B cell (primary cell): ENCODE measurements at regions not wholly inside any gene's neighbourhood (a gene's known extent, or its start where the extent isn't known, plus 50 kb on each side); places are given as distances from the start of the nearest gene placed in this dataset.

Experiments
- ATAC-seq: fragments of 200-7000 bp; cut with Tn5 transposase; one replicate; pipeline ENCODE4 v1.10.0; 2021; ENCODE audit warnings: low read depth, mild to moderate bottlenecking, moderate number of reproducible peaks, moderate library complexity
- CTCF ChIA-PET: fragments of 350-600 bp; sonication (Branson Sonifier 250); formaldehyde crosslinking; loops from one replicate; lab custom pipeline; 2021; ENCODE audit warnings: antibody characterized with exemption, inconsistent platforms; lab: Charles Lee
- POLR2A ChIA-PET: fragments of 350-600 bp; sonication (Branson Sonifier 250); formaldehyde crosslinking; loops from one replicate; lab custom pipeline; 2021; ENCODE audit warnings: antibody characterized with exemption; lab: Charles Lee
- DNase-seq: peaks from one replicate; pipeline ENCODE4 v3.0.0; 2013
- H2AFZ ChIP-seq: 2 replicates; pipeline ENCODE4 v1.6.1; 2012; ENCODE audit warnings: mild to moderate bottlenecking, low read depth, low read length; ENCODE audit not compliant: insufficient read depth, poor library complexity, severe bottlenecking
- H3K27ac ChIP-seq, 2 donors: 1 replicate in 1 of 2; 2 replicates in 1 of 2; pipeline ENCODE4 v1.5.1; 2012 to 2013; ENCODE audit warnings: low read length in 2 of 2, mild to moderate bottlenecking in 2 of 2, moderate library complexity in 1 of 2
- H3K27me3 ChIP-seq, 4 experiments: fragments of 200-600 bp in 1 of 4; sonication (generic) in 1 of 4; replicated peaks in 1 of 4; 1 replicate in 2 of 4; 2 replicates in 2 of 4; pipeline versions ENCODE4 v1.6.1 to v1.7.0; 2013 to 2016; ENCODE audit warnings: low read length in 3 of 4, mild to moderate bottlenecking in 2 of 4, mixed read lengths in 1 of 4, moderate library complexity in 1 of 4; ENCODE audit not compliant: insufficient read depth in 4 of 4, control insufficient read depth in 3 of 4; ENCODE audit errors: control extremely low read depth in 1 of 4
- H3K36me3 ChIP-seq, 2 experiments: replicated peaks in 1 of 2; 1 replicate in 1 of 2; 2 replicates in 1 of 2; pipeline versions ENCODE4 v1.6.1 to v1.7.1; 2013; ENCODE audit warnings: low read length in 1 of 2; ENCODE audit not compliant: insufficient read depth in 2 of 2, control insufficient read depth in 1 of 2; ENCODE audit errors: control extremely low read depth in 1 of 2, extremely low read depth in 1 of 2
- H3K4me1 ChIP-seq, 2 donors: fragments of 200-600 bp in 1 of 2; sonication (generic) in 1 of 2; 1 replicate in 1 of 2; 2 replicates in 1 of 2; pipeline versions ENCODE4 v1.5.1 to v1.6.1; 2013 to 2017; ENCODE audit warnings: low read length in 2 of 2; ENCODE audit not compliant: control insufficient read depth in 2 of 2, insufficient read depth in 2 of 2
- H3K4me2 ChIP-seq: replicated peaks from 2 replicates; pipeline ENCODE3; 2012; ENCODE audit warnings: mild to moderate bottlenecking, low read depth, low read length; ENCODE audit not compliant: poor library complexity, severe bottlenecking
- H3K4me3 ChIP-seq, 5 experiments: fragments of 200-600 bp in 1 of 5; sonication (generic) in 1 of 5; 1 replicate in 3 of 5; 2 replicates in 2 of 5; pipeline versions ENCODE4 v1.5.1 to v1.7.0; 2011 to 2016; ENCODE audit warnings: low read length in 4 of 5, mild to moderate bottlenecking in 4 of 5, low read depth in 2 of 5, control low read depth in 1 of 5, moderate library complexity in 1 of 5; ENCODE audit not compliant: insufficient read depth in 1 of 5; ENCODE audit errors: control extremely low read depth in 1 of 5, extremely low read depth in 1 of 5
- H3K79me2 ChIP-seq: fragments of 200-600 bp; sonication (generic); one replicate; pipeline ENCODE4 v1.6.0; 2016; ENCODE audit warnings: low read length; ENCODE audit not compliant: control insufficient read depth, insufficient read depth
- H3K9ac ChIP-seq: fragments of 200-600 bp; sonication (generic); 2 replicates; pipeline ENCODE4 v1.6.1; 2017; ENCODE audit warnings: mild to moderate bottlenecking, low read length, moderate library complexity
- H3K9me3 ChIP-seq, 3 donors: one replicate each; pipeline versions ENCODE4 v1.6.1 to v1.7.1; 2013; ENCODE audit warnings: low read length in 2 of 3; ENCODE audit not compliant: control insufficient read depth in 2 of 3, insufficient read depth in 1 of 3; ENCODE audit errors: control extremely low read depth in 1 of 3
- H4K20me1 ChIP-seq: 2 replicates; pipeline ENCODE4 v1.6.0; 2012; ENCODE audit warnings: mild to moderate bottlenecking, low read length; ENCODE audit not compliant: insufficient read depth, control insufficient read depth, poor library complexity, severe bottlenecking
- H3K27ac Mint-ChIP-seq: one replicate; pipeline ENCODE4 v1.8.0; 2021; ENCODE audit warnings: mixed read lengths
- H3K27me3 Mint-ChIP-seq: one replicate; pipeline ENCODE4 v1.8.0; 2021; ENCODE audit warnings: mixed read lengths
- H3K4me1 Mint-ChIP-seq: one replicate; pipeline ENCODE4 v1.8.0; 2021; ENCODE audit warnings: mixed read lengths
- H3K4me3 Mint-ChIP-seq: one replicate; pipeline ENCODE4 v1.8.0; 2021; ENCODE audit warnings: mixed read lengths
- H3K9me3 Mint-ChIP-seq: one replicate; pipeline ENCODE4 v1.8.0; 2022; ENCODE audit warnings: mixed read lengths; ENCODE audit not compliant: insufficient read depth
- CTCF ChIP-seq: fragments of 200-600 bp; IDR thresholded peaks from one replicate; pipeline ENCODE4 v1.8.0; 2022; ENCODE audit warnings: antibody characterized with exemption, mild to moderate bottlenecking
- EZH2 ChIP-seq: IDR thresholded peaks from 2 replicates; pipeline ENCODE4 v1.6.1; 2012; ENCODE audit warnings: borderline replicate concordance, low read depth, mild to moderate bottlenecking, moderate library complexity, low read length; ENCODE audit not compliant: insufficient read depth, poor library complexity, severe bottlenecking
- WGBS: methylation state at CpG from one replicate; pipeline ENCODE4 v1.1.5; 2013; ENCODE audit warnings: missing lambda C conversion rate; ENCODE audit not compliant: insufficient coverage; 5-methylcytosine and 5-hydroxymethylcytosine counted together
- intact Hi-C: fragments of 100-400 bp; cut with micrococcal nuclease; formaldehyde crosslinking; loops from one replicate; pipeline ENCODE4 v1.10.0; 2022

GRCh38 chr6:48695872-48696271 lies 584.9 kb upstream of the PTCHD4 start:
- Histone ChIP-seq H4K20me1 (no peaks in the 10 kb centered on the region), H2AFZ (no peak overlapping the region), H3K4me3 (no peak overlapping the region), H3K79me2 (no peaks in the 10 kb centered on the region), H3K9me3 (peaks cover 0 to 10% (median 0%) of the 10 kb centered on the region in 3 donors), H3K36me3 (no peaks in the 10 kb centered on the region), H3K27ac (no peak overlapping the region), H3K4me2 (no peak overlapping the region), H3K9ac (no peak overlapping the region), H3K27me3 (no peaks in the 10 kb centered on the region), H3K4me1 (no peaks in the 10 kb centered on the region)
- ChIA-PET POLR2A (no interaction called here), CTCF (interaction anchor here (0.5 kb wide), 1 partner anchor 13 kb away, joined by 4 read pairs; no protein-coding TSS in a partner anchor)
- DNase-seq (no peak), ATAC-seq (no peak)
- H3K4me1 Mint-ChIP-seq, result no peaks in the 10 kb centered on the region
- intact Hi-C loops, result no loop called here
- WGBS, result 81% methylated on average over 2 of the region's 3 CpGs
- H3K9me3 Mint-ChIP-seq, result peaks cover 17% of the 10 kb centered on the region
- TF ChIP-seq CTCF (no peak), EZH2 (no peak)
- H3K27me3 Mint-ChIP-seq, result no peaks in the 10 kb centered on the region
- H3K27ac Mint-ChIP-seq, result no peak overlapping the region
- no peak overlapping the region for H3K4me3 Mint-ChIP-seq

- WGBS, result 60% methylated on average over 1 of the region's 2 CpGs
- Histone ChIP-seq H3K9ac (no peak overlapping the region), H3K27ac (no peak overlapping the region), H3K79me2 (no peaks in the 10 kb centered on the region), H3K9me3 (peaks cover 1 to 25% (median 6%) of the 10 kb centered on the region in 3 donors), H3K36me3 (no peaks in the 10 kb centered on the region), H3K4me2 (no peak overlapping the region), H3K4me3 (no peak overlapping the region), H3K27me3 (no peaks in the 10 kb centered on the region), H3K4me1 (no peaks in the 10 kb centered on the region), H4K20me1 (no peaks in the 10 kb centered on the region), H2AFZ (no peak overlapping the region)
- CTCF ChIA-PET, result no interaction called here
- POLR2A ChIA-PET, result no interaction called here
- intact Hi-C loops, result no loop called here
- Mint-ChIP-seq H3K27ac (no peak overlapping the region), H3K4me1 (no peaks in the 10 kb centered on the region), H3K27me3 (no peaks in the 10 kb centered on the region), H3K4me3 (no peak overlapping the region), H3K9me3 (peaks cover 34% of the 10 kb centered on the region)
- ATAC-seq, result no peak
- TF ChIP-seq EZH2 (no peak), CTCF (no peak)
- no peak for DNase-seq
These were observed 580.4 kb upstream of the PTCHD4 start for GRCh38 chr6:48691420-48691819.
